Vagina (tissue), 2 donors: ENCODE measurements at regions not wholly inside any gene's neighbourhood (a gene's known extent, or its start where the extent isn't known, plus 50 kb on each side); places are given as distances from the start of the nearest gene placed in this dataset.

Source experiments
- DNase-seq, 2 donors: peaks; one replicate each; pipeline ENCODE4 v3.0.0-alpha.2; 2017; ENCODE audit errors: extremely low spot score in 2 of 2
- H3K27ac ChIP-seq: fragments of 200-600 bp; sonication (generic); one replicate; pipeline ENCODE4 v1.5.1; 2019
- H3K27me3 ChIP-seq: fragments of 200-600 bp; sonication (generic); one replicate; pipeline ENCODE4 v1.5.1; 2019
- H3K36me3 ChIP-seq, 2 donors: fragments of 200-600 bp; sonication (generic); one replicate each; pipeline ENCODE4 v1.5.1; 2017 to 2019
- H3K4me1 ChIP-seq: fragments of 200-600 bp; sonication (generic); one replicate; pipeline ENCODE4 v1.5.1; 2019
- H3K4me3 ChIP-seq, 2 donors: fragments of 200-600 bp; sonication (generic); 1 replicate in 1 of 2; 2 replicates in 1 of 2; pipeline ENCODE4 v1.5.1; 2016 to 2019
- H3K9me3 ChIP-seq: fragments of 200-600 bp; sonication (generic); one replicate; pipeline ENCODE4 v1.5.1; 2019
- POLR2A ChIP-seq, 2 donors: fragments of 450-650 bp; IDR thresholded peaks; one replicate each; pipeline ENCODE4 v1.6.1; 2017; ENCODE audit warnings: antibody characterized with exemption in 2 of 2, mild to moderate bottlenecking in 2 of 2, moderate library complexity in 2 of 2
- POLR2AphosphoS5 ChIP-seq, 2 donors: sonication (generic); formaldehyde crosslinking; IDR thresholded peaks; one replicate each; pipeline ENCODE4 v1.9.0; 2017; ENCODE audit warnings: antibody characterized with exemption in 2 of 2, mild to moderate bottlenecking in 2 of 2, low read depth in 1 of 2; ENCODE audit not compliant: insufficient read depth in 1 of 2
- intact Hi-C: fragments of 100-400 bp; cut with DNase I; formaldehyde crosslinking; loops from one replicate; pipeline ENCODE4 v1.15.1; 2023
- TF ChIP-seq, protein P1 (sequence below), 3 experiments: fragments of 450-650 bp in 2 of 3; fragments of 200-600 bp in 1 of 3; sonication (generic) in 1 of 3; IDR thresholded peaks; one replicate each; pipeline ENCODE4 v1.5.1; 2017 to 2019; ENCODE audit warnings: antibody characterized with exemption in 3 of 3, mild to moderate bottlenecking in 2 of 3, moderate library complexity in 2 of 3

DNA sequence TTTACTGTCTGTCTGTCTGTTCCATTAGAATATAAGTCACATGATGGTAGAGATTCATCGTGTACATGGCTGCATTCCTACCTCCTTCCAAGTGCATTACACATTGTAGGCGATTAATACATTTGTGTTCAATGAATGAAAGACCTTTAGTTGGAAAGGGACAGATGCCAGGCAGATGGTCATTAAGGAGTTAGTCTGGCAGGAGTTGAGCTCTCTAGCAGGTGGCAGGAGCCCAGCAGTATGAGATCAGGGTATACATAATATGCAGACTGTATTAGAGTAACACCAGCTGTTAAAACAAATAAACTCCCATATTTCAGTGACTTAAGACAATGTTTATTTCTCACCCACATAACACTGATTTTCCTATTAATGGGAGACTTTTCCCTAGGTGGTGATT lies 147.7 kb upstream of the LARGE1 start:
- no peak for DNase-seq
- intact Hi-C loops, result no loop called here
- H3K27me3 ChIP-seq, result no peaks in the 10 kb centered on the region
- no peaks in the 10 kb centered on the region for H3K4me1 ChIP-seq
- H3K36me3 ChIP-seq, result no peaks in the 10 kb centered on the region
- TF ChIP-seq POLR2A (IDR thresholded peaks at IDR 0.05) (no peak), POLR2AphosphoS5 (IDR thresholded peaks at IDR 0.05; ENCODE audit: insufficient read depth in 1 of 2, low read depth in 1 of 2) (no peak)
- TF ChIP-seq, protein P1, sequence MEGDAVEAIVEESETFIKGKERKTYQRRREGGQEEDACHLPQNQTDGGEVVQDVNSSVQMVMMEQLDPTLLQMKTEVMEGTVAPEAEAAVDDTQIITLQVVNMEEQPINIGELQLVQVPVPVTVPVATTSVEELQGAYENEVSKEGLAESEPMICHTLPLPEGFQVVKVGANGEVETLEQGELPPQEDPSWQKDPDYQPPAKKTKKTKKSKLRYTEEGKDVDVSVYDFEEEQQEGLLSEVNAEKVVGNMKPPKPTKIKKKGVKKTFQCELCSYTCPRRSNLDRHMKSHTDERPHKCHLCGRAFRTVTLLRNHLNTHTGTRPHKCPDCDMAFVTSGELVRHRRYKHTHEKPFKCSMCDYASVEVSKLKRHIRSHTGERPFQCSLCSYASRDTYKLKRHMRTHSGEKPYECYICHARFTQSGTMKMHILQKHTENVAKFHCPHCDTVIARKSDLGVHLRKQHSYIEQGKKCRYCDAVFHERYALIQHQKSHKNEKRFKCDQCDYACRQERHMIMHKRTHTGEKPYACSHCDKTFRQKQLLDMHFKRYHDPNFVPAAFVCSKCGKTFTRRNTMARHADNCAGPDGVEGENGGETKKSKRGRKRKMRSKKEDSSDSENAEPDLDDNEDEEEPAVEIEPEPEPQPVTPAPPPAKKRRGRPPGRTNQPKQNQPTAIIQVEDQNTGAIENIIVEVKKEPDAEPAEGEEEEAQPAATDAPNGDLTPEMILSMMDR (IDR thresholded peaks at IDR 0.05), result no peak
- H3K4me3 ChIP-seq, result no peak overlapping the region
- no peaks in the 10 kb centered on the region for H3K9me3 ChIP-seq
- no peak overlapping the region for H3K27ac ChIP-seq

DNA sequence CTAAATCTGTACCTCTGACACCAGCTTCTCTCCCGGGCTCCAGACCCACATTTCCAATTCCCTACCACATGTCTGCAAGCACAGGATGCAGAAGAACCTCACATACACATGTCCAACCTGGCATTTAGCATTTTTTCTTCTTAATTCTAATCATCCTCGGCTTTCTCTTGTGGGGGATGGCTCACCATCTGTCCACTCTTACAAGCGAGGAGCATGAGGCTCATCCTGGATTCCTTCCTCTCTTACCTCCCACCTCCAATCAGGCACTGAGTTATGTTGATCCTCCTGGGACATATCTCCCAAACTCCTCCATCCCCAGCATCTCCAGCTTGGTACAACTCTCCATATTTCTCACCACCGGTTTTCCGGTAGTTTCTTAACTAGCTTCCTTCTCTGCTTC lies 149.8 kb upstream of the LARGE1 start:
- intact Hi-C loops, result no loop called here
- Histone ChIP-seq H3K36me3 (no peaks in the 10 kb centered on the region), H3K9me3 (no peaks in the 10 kb centered on the region), H3K4me3 (no peak overlapping the region), H3K4me1 (no peaks in the 10 kb centered on the region), H3K27ac (no peak overlapping the region), H3K27me3 (no peaks in the 10 kb centered on the region)
- no peak for DNase-seq
- TF ChIP-seq, protein P1 (IDR thresholded peaks at IDR 0.05), result no peak
- TF ChIP-seq POLR2AphosphoS5 (IDR thresholded peaks at IDR 0.05; ENCODE audit: insufficient read depth in 1 of 2, low read depth in 1 of 2), result no peak
- no peak for TF ChIP-seq POLR2A (IDR thresholded peaks at IDR 0.05)

- no peaks in the 10 kb centered on the region for H3K4me1 ChIP-seq
Measured at GRCh38 chr22:34070531-34070930, 150.3 kb upstream of the LARGE1 start.

DNA sequence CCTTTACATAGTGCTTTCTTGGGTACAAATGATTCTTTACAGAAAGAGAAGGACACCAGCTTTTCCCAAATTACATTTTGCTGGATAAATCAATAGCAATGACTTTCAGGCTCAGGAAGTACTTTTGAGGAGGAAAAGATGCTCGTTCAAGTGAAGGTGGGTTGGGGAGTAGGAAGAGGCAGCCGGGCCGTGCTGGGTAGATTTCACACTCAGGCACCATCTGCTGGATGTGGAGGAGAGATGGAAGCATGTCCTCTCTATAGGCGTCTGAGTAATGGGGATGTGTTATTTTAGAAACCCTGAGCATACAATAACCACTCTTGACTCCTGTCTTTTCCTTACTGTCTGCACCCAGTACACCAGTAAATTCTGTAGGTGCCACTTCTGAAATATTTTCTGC lies 152.3 kb upstream of the LARGE1 start:
- Histone ChIP-seq H3K27me3 (no peaks in the 10 kb centered on the region), H3K4me3 (no peak overlapping the region), H3K4me1 (no peaks in the 10 kb centered on the region), H3K36me3 (no peaks in the 10 kb centered on the region), H3K9me3 (no peaks in the 10 kb centered on the region), H3K27ac (no peak overlapping the region)
- no peak for DNase-seq
- intact Hi-C loops, result no loop called here
- TF ChIP-seq POLR2AphosphoS5 (IDR thresholded peaks at IDR 0.05; ENCODE audit: insufficient read depth in 1 of 2, low read depth in 1 of 2), result no peak
- TF ChIP-seq POLR2A (IDR thresholded peaks at IDR 0.05), result no peak
- TF ChIP-seq, protein P1 (IDR thresholded peaks at IDR 0.05), result no peak

More at GRCh38 chr22:34070531-34070930, 150.3 kb upstream of the LARGE1 start:
- no peaks in the 10 kb centered on the region for H3K36me3 ChIP-seq
- intact Hi-C loops, result no loop called here
- no peak for DNase-seq
- H3K27me3 ChIP-seq, result no peaks in the 10 kb centered on the region
- H3K27ac ChIP-seq, result no peak overlapping the region
- no peak for TF ChIP-seq POLR2A (IDR thresholded peaks at IDR 0.05)
- H3K9me3 ChIP-seq, result no peaks in the 10 kb centered on the region
- no peak overlapping the region for H3K4me3 ChIP-seq

DNA sequence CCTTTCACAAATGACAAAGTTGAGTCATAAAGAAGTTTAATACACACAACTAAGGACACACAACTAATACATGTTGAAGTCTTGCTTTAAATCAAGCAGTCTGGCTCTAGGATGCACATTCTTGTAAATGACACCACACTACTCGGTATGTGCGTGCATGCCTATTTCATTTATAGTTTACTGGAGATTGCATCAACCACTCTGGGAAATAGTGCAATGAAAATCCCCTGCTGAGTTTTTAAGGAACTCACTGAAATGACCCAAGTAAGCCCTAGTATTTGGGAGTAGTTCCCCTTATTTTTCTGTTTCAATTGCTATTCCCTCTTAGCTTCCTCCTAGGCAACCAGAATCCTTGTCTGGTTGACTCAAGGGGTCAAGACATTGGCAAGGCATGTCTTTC lies 160.2 kb upstream of the LARGE1 start:
- Histone ChIP-seq H3K27me3 (no peaks in the 10 kb centered on the region), H3K4me1 (no peaks in the 10 kb centered on the region), H3K4me3 (no peak overlapping the region), H3K9me3 (no peaks in the 10 kb centered on the region), H3K27ac (no peak overlapping the region), H3K36me3 (no peaks in the 10 kb centered on the region)
- intact Hi-C loops, result no loop called here
- TF ChIP-seq POLR2AphosphoS5 (IDR thresholded peaks at IDR 0.05; ENCODE audit: insufficient read depth in 1 of 2, low read depth in 1 of 2) (no peak), POLR2A (IDR thresholded peaks at IDR 0.05) (no peak)
- TF ChIP-seq, protein P1 (IDR thresholded peaks at IDR 0.05), result no peak
- no peak for DNase-seq

- Histone ChIP-seq H3K27ac (no peak overlapping the region), H3K4me1 (no peaks in the 10 kb centered on the region), H3K9me3 (no peaks in the 10 kb centered on the region), H3K36me3 (no peaks in the 10 kb centered on the region), H3K27me3 (no peaks in the 10 kb centered on the region), H3K4me3 (no peak overlapping the region)
- DNase-seq, result no peak
- no peak for TF ChIP-seq POLR2AphosphoS5 (IDR thresholded peaks at IDR 0.05; ENCODE audit: insufficient read depth in 1 of 2, low read depth in 1 of 2)
- intact Hi-C loops, result no loop called here
Measured at GRCh38 chr22:34096770-34097169, 176.5 kb upstream of the LARGE1 start.
